ENCODE measurements at regions not wholly inside any gene's neighbourhood (a gene's known extent, or its start where the extent isn't known, plus 50 kb on each side); places are given as distances from the start of the nearest gene placed in this dataset.

- no peak for TF ChIP-seq CTCF (IDR thresholded peaks at IDR 0.05)
- TF ChIP-seq POLR2A (IDR thresholded peaks at IDR 0.05): no peak
These were observed 549.2 kb upstream of the MKI67 start for GRCh38 chr10:128675405-128675804.

Data from uterus (tissue), 2 donors.